ENCODE measurements at regions not wholly inside any gene's neighbourhood (a gene's known extent, or its start where the extent isn't known, plus 50 kb on each side); places are given as distances from the start of the nearest gene placed in this dataset.

- H3K27me3 ChIP-seq = peaks cover 0 to 44% (median 0%) of the 10 kb centered on the region in 4 donors
- TF ChIP-seq, protein P1, sequence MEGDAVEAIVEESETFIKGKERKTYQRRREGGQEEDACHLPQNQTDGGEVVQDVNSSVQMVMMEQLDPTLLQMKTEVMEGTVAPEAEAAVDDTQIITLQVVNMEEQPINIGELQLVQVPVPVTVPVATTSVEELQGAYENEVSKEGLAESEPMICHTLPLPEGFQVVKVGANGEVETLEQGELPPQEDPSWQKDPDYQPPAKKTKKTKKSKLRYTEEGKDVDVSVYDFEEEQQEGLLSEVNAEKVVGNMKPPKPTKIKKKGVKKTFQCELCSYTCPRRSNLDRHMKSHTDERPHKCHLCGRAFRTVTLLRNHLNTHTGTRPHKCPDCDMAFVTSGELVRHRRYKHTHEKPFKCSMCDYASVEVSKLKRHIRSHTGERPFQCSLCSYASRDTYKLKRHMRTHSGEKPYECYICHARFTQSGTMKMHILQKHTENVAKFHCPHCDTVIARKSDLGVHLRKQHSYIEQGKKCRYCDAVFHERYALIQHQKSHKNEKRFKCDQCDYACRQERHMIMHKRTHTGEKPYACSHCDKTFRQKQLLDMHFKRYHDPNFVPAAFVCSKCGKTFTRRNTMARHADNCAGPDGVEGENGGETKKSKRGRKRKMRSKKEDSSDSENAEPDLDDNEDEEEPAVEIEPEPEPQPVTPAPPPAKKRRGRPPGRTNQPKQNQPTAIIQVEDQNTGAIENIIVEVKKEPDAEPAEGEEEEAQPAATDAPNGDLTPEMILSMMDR (IDR thresholded peaks at IDR 0.05) = no peak
- no peak for TF ChIP-seq POLR2A (IDR thresholded peaks at IDR 0.05)
- intact Hi-C loops (cut with DNase I) = no loop called here
- WGBS, 2 donors = 60 to 90% methylated on average over 2 of the region's 2 CpGs
- no peaks in the 10 kb centered on the region for H3K9me3 ChIP-seq
- no peak for DNase-seq
- H3K4me3 ChIP-seq = no peak overlapping the region
- no peaks in the 10 kb centered on the region for H3K36me3 ChIP-seq
- no peaks in the 10 kb centered on the region for H3K4me1 ChIP-seq
- no peak overlapping the region for H3K27ac ChIP-seq
Measured at GRCh38 chr20:48532028-48532427, 295.8 kb downstream of the PREX1 start.

DNA sequence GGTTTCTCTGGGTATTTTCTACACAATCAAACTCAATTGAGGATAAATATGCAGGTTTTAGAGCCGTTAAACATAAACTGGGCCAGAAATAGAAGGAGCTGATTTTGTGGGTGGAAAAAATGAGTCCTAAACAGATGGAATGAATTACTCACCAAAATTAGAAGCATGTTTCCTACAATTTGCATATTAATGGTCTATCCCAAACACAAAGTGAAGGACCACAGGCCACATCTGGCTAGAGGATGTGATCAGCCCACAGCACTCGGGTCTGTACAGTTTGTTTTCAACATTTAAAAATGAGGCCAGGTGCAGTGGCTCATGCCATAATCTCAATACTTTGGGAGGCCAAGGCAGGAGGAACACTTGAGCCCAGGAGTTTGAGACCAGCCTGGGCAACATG, 296.3 kb downstream of the PREX1 start:
- no peak overlapping the region for H3K27ac ChIP-seq
- WGBS, 2 donors = 34 to 54% methylated on average over 2 of the region's 2 CpGs
- DNase-seq = no peak
- H3K4me3 ChIP-seq = no peak overlapping the region
- no peaks in the 10 kb centered on the region for H3K9me3 ChIP-seq
- H3K36me3 ChIP-seq = no peaks in the 10 kb centered on the region
- intact Hi-C loops (cut with DNase I) = no loop called here
- H3K27me3 ChIP-seq = peaks cover 0 to 43% (median 0%) of the 10 kb centered on the region in 4 donors
- no peaks in the 10 kb centered on the region for H3K4me1 ChIP-seq
- TF ChIP-seq, protein P1 (IDR thresholded peaks at IDR 0.05) = no peak
- TF ChIP-seq POLR2A (IDR thresholded peaks at IDR 0.05) = no peak

GRCh38 chr20:48530957-48531356, 296.8 kb downstream of the PREX1 start:
- Histone ChIP-seq H3K4me3 (no peak overlapping the region), H3K9me3 (no peaks in the 10 kb centered on the region), H3K27me3 (peaks cover 0 to 39% (median 0%) of the 10 kb centered on the region in 4 donors), H3K36me3 (no peaks in the 10 kb centered on the region), H3K27ac (no peak overlapping the region), H3K4me1 (no peaks in the 10 kb centered on the region)
- WGBS, 2 donors = 66 to 67% methylated on average over 3 to 5 of the region's 5 CpGs
- no peak for DNase-seq
- intact Hi-C loops (cut with DNase I) = no loop called here
- TF ChIP-seq, protein P1 (IDR thresholded peaks at IDR 0.05) = no peak
- TF ChIP-seq POLR2A (IDR thresholded peaks at IDR 0.05) = no peak

- TF ChIP-seq POLR2A (IDR thresholded peaks at IDR 0.05) = no peak
- TF ChIP-seq, protein P1 (IDR thresholded peaks at IDR 0.05) = no peak
- no peaks in the 10 kb centered on the region for H3K36me3 ChIP-seq
Measured at GRCh38 chr20:48528346-48528745, 299.5 kb downstream of the PREX1 start.

DNA sequence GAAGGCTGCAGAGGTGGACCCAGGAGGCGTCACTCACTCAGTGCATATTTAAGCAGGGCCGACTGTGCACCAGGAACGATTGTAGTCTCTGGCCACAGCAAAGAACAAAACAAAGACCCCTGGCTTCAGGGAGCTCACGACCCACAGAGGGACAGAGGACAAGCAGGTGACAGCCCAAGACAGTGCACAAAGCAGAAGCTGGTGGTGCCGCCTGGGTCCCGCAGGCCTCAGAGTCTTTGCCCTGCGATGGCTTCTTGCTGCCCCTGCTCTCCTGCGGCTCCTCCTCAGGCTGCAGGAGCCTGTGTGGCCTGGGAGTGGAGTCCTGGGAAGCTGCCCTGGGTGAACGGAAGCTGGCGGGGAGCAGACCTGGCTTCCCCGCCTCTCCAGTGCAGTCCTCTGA, 300.0 kb downstream of the PREX1 start:
- Histone ChIP-seq H3K27ac (no peak overlapping the region), H3K36me3 (no peaks in the 10 kb centered on the region), H3K4me3 (no peak overlapping the region), H3K27me3 (peaks cover 0 to 30% (median 0%) of the 10 kb centered on the region in 4 donors), H3K4me1 (no peaks in the 10 kb centered on the region), H3K9me3 (no peaks in the 10 kb centered on the region)
- 76% methylated on average over 7 of the region's 11 CpGs; no CpG with 5 or more reads in 1 of the 2 donors for WGBS, 2 donors
- intact Hi-C loops (cut with DNase I) = no loop called here
- TF ChIP-seq, protein P1 (IDR thresholded peaks at IDR 0.05) = no peak
- no peak for TF ChIP-seq POLR2A (IDR thresholded peaks at IDR 0.05)
- DNase-seq = no peak

More at GRCh38 chr20:48528346-48528745, 299.5 kb downstream of the PREX1 start:
- Histone ChIP-seq H3K27me3 (peaks cover 0 to 35% (median 0%) of the 10 kb centered on the region in 4 donors), H3K27ac (no peak overlapping the region), H3K9me3 (no peaks in the 10 kb centered on the region), H3K4me3 (no peak overlapping the region), H3K4me1 (no peaks in the 10 kb centered on the region)
- 78 to 95% methylated on average over 5 to 7 of the region's 7 CpGs for WGBS, 2 donors
- DNase-seq = no peak
- intact Hi-C loops (cut with DNase I) = no loop called here

Measured in esophagus squamous epithelium (tissue), 5 donors.